Chondrocyte (in vitro differentiated cells): ENCODE measurements at regions not wholly inside any gene's neighbourhood (a gene's known extent, or its start where the extent isn't known, plus 50 kb on each side); places are given as distances from the start of the nearest gene placed in this dataset.
"Not testable (repeated sequence)": the region's sequence is repeated elsewhere in the genome, so short reads cannot be mapped to it uniquely, and the experiment has no call there.

Experiments used
- DNase-seq: peaks from one replicate; pipeline ENCODE4 v3.0.0; 2021; ENCODE audit warnings: mixed read lengths, low spot score
- H3K27ac Mint-ChIP-seq: one replicate; pipeline ENCODE4 v1.8.0; 2021; ENCODE audit warnings: mild to moderate bottlenecking, moderate library complexity, mixed read lengths; ENCODE audit not compliant: unreplicated experiment
- H3K27me3 Mint-ChIP-seq: 2 replicates; pipeline ENCODE4 v1.8.0; 2021; ENCODE audit warnings: low read depth, mixed read lengths
- H3K36me3 Mint-ChIP-seq: 2 replicates; pipeline ENCODE4 v1.8.0; 2021; ENCODE audit warnings: low read depth, mixed read lengths
- H3K4me1 Mint-ChIP-seq: 2 replicates; pipeline ENCODE4 v1.8.0; 2021; ENCODE audit warnings: low read depth, mild to moderate bottlenecking, mixed read lengths
- H3K4me3 Mint-ChIP-seq: one replicate; pipeline ENCODE4 v1.8.0; 2021; ENCODE audit warnings: mild to moderate bottlenecking, moderate library complexity, mixed read lengths; ENCODE audit not compliant: unreplicated experiment
- H3K9me3 Mint-ChIP-seq: 2 replicates; pipeline ENCODE4 v1.8.0; 2021; ENCODE audit warnings: low read depth, mixed read lengths
- TF ChIP-seq, protein P1 (sequence below): fragments of 200-600 bp; sonication (generic); IDR thresholded peaks from 2 replicates; pipeline ENCODE4 v1.5.0; 2021; ENCODE audit warnings: antibody characterized with exemption, mild to moderate bottlenecking, moderate library complexity

DNA sequence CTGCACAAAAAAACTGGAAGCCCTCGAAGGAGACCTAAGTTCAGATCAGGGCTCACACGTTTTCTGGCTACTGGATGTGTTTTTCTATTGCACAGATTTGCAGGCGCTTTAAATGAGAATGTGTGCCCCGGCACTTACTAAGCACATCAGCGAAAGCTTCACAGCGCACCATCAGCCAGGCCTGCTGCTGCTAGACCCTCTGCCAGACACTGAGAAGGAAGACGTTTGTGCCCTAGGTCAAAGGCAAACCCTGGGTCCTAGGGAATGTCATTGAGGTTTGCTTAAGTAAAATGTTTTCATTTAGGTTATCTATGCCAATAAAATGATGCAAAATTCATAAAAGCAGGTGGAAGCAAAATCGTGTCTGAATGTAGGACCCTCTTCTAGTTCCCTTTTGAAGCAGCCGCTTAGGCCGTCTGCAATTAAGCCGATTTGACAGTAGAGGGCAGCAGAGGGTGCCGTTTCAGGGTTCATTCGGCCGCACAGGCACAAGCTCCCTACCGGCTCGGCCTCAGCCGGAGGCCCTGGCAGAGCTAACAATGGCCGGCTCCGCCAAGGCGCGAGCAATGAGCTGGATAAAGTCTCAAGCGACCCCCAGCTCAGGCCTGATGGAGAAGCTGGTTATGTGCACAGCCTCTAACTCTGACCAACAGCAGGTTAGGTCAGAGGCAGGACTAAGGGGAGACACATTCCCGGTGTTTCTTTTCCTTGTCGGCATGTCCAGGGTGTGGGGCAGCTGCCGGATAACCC is 107.2 kb upstream of the FOXA2 start:
- H3K27me3 Mint-ChIP-seq: no peaks in the 10 kb centered on the region
- peaks cover 22% of the 10 kb centered on the region for H3K4me1 Mint-ChIP-seq

DNA sequence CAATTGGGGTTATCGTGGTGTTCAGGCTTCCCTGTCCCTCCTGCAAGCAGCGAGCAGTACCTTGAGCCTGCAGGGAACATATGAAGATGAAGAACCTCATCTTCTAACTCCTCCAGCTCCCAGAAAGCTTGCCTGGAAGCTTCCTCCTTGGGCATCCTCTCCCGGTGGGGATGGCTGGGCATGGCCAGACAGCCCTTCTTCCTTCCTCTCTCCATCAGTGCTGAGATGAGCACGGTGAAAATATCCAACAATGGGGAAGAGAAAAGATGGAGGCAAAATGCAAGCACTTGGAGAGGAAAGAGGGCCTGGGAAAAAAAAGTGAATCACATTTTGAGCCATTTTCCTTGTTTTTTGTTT is 107.7 kb upstream of the FOXA2 start:
- TF ChIP-seq, protein P1, sequence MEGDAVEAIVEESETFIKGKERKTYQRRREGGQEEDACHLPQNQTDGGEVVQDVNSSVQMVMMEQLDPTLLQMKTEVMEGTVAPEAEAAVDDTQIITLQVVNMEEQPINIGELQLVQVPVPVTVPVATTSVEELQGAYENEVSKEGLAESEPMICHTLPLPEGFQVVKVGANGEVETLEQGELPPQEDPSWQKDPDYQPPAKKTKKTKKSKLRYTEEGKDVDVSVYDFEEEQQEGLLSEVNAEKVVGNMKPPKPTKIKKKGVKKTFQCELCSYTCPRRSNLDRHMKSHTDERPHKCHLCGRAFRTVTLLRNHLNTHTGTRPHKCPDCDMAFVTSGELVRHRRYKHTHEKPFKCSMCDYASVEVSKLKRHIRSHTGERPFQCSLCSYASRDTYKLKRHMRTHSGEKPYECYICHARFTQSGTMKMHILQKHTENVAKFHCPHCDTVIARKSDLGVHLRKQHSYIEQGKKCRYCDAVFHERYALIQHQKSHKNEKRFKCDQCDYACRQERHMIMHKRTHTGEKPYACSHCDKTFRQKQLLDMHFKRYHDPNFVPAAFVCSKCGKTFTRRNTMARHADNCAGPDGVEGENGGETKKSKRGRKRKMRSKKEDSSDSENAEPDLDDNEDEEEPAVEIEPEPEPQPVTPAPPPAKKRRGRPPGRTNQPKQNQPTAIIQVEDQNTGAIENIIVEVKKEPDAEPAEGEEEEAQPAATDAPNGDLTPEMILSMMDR: no peak
- Mint-ChIP-seq H3K4me3 (no peak overlapping the region), H3K27ac (no peak overlapping the region), H3K27me3 (no peaks in the 10 kb centered on the region), H3K4me1 (peaks cover 22% of the 10 kb centered on the region), H3K36me3 (no peaks in the 10 kb centered on the region), H3K9me3 (peaks cover 3% of the 10 kb centered on the region)
- DNase-seq: no peak

More for the DNA sequence above, 107.2 kb upstream of the FOXA2 start:
- no peak overlapping the region for H3K27ac Mint-ChIP-seq
- H3K36me3 Mint-ChIP-seq: no peaks in the 10 kb centered on the region
- H3K4me3 Mint-ChIP-seq: no peak overlapping the region
- TF ChIP-seq, protein P1: peak; percentile 95
- no peak for DNase-seq
- peaks cover 3% of the 10 kb centered on the region for H3K9me3 Mint-ChIP-seq

DNA sequence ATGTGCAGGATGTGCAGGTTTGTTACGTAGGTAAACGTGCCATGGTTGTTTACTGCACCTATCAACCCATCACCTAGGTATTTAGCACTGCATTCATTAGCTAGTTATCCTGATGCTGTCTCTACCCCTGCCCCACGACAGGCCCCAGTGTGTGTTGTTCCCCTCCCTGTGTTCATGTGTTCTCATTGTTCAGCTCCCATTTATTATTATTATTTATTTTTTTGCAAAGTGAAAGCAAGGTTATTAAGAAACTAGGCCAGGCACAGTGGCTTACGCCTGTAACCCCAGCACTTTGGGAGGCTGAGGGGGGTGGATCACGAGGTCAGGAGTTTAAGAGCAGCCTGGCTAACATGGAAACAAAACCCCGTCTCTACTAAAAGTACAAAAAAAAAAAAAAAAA is 108.2 kb upstream of the FOXA2 start:
- H3K4me3 Mint-ChIP-seq, H3K27ac Mint-ChIP-seq, H3K36me3 Mint-ChIP-seq, DNase-seq, H3K9me3 Mint-ChIP-seq, H3K27me3 Mint-ChIP-seq: not testable (repeated sequence)
- H3K4me1 Mint-ChIP-seq: peaks cover 22% of the 10 kb centered on the region

DNA sequence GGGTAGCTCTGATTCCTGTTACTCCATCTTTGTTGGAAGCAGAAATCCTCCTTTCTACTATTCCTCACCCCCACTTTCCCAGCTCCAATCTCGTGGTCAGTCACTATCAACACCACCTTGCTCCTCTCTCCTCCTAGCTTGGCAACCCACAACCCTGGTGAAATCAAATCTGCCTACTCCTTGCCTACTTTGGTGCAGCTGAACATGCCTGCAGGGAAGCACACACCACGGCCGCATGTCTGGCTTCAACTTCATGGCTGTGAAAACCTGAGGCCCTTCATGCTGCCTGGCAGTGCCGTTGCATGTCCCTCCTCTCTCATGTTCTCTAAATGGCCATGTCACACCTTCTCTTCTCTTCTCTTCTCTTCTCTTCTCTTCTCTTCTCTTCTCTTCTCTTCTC is 112.4 kb upstream of the FOXA2 start:
- no peaks in the 10 kb centered on the region for H3K27me3 Mint-ChIP-seq
- peaks cover 21% of the 10 kb centered on the region for H3K4me1 Mint-ChIP-seq
- no peak overlapping the region for H3K27ac Mint-ChIP-seq
- peaks cover 7% of the 10 kb centered on the region for H3K9me3 Mint-ChIP-seq
- H3K4me3 Mint-ChIP-seq: no peak overlapping the region
- DNase-seq: no peak
- TF ChIP-seq, protein P1: no peak
- no peaks in the 10 kb centered on the region for H3K36me3 Mint-ChIP-seq

GRCh38 chr20:22698259-22698842 is 114.0 kb upstream of the FOXA2 start:
- peaks cover 5% of the 10 kb centered on the region for H3K36me3 Mint-ChIP-seq
- no peak overlapping the region for H3K4me3 Mint-ChIP-seq
- no peak for DNase-seq
- peaks cover 17% of the 10 kb centered on the region for H3K4me1 Mint-ChIP-seq
- peaks cover 15% of the 10 kb centered on the region for H3K9me3 Mint-ChIP-seq
- TF ChIP-seq, protein P1: no peak
- H3K27me3 Mint-ChIP-seq: no peaks in the 10 kb centered on the region
- no peak overlapping the region for H3K27ac Mint-ChIP-seq

DNA sequence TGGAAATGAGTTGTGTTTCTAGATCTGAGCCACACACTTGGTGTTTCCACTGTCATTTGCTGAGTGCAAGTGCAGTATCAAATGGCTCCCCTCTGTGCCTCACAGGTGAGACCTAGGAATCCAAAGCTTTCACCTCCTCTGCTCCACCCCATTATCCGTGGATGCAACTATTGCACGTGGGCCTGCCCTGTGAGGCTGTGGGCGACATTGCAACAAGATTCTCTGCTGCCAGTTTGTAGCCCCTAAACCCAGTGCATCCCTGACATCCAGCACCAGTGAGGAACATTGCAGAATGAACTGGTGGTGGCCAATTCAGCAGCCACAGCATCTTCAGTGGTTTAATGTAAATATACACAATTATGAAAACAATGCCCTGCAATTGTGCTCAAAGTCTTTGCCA is 115.0 kb upstream of the FOXA2 start:
- H3K4me1 Mint-ChIP-seq: peaks cover 8% of the 10 kb centered on the region
- DNase-seq: no peak
- peaks cover 11% of the 10 kb centered on the region for H3K9me3 Mint-ChIP-seq
- no peaks in the 10 kb centered on the region for H3K27me3 Mint-ChIP-seq
- H3K27ac Mint-ChIP-seq: no peak overlapping the region
- TF ChIP-seq, protein P1: no peak
- H3K36me3 Mint-ChIP-seq: peaks cover 5% of the 10 kb centered on the region
- H3K4me3 Mint-ChIP-seq: no peak overlapping the region
